HG02763 (cell line): ENCODE measurements at regions not wholly inside any gene's neighbourhood (a gene's known extent, or its start where the extent isn't known, plus 50 kb on each side); places are given as distances from the start of the nearest gene placed in this dataset.
"Not testable (repeated sequence)": the region's sequence is repeated elsewhere in the genome, so short reads cannot be mapped to it uniquely, and the experiment has no call there.

ENCODE experiments used
- ATAC-seq: cut with Tn5 transposase; IDR thresholded peaks from one replicate; pipeline ENCODE4 v1.9.1; 2021; ENCODE audit warnings: mild to moderate bottlenecking, moderate library complexity; ENCODE audit not compliant: unreplicated experiment

- ATAC-seq: no peak
These were observed 128.2 kb downstream of the TEX36 start for GRCh38 chr10:125554753-125555152.

- ATAC-seq: no peak
These were observed 128.8 kb downstream of the TEX36 start for GRCh38 chr10:125554016-125554703.

GRCh38 chr10:125553091-125553490 lies 129.9 kb downstream of the TEX36 start:
- ATAC-seq: no peak

GRCh38 chr10:125551247-125551646 lies 131.7 kb downstream of the TEX36 start:
- no peak for ATAC-seq

- ATAC-seq: no peak
These were observed 132.6 kb downstream of the TEX36 start for GRCh38 chr10:125550362-125550761.

- ATAC-seq: no peak
These were observed 133.3 kb downstream of the TEX36 start for GRCh38 chr10:125549653-125550052.

GRCh38 chr10:125548878-125549277 lies 134.1 kb downstream of the TEX36 start:
- ATAC-seq: no peak

GRCh38 chr10:125548356-125548755 lies 134.6 kb downstream of the TEX36 start:
- no peak for ATAC-seq

- no peak for ATAC-seq
These were observed 135.8 kb downstream of the TEX36 start for GRCh38 chr10:125547010-125547650.

- ATAC-seq: no peak
These were observed 139.2 kb downstream of the TEX36 start for GRCh38 chr10:125543796-125544195.

- ATAC-seq: no peak
These were observed 143.8 kb downstream of the TEX36 start for GRCh38 chr10:125538947-125539731.

GRCh38 chr10:125536236-125536635 lies 146.7 kb downstream of the TEX36 start:
- ATAC-seq: no peak

- ATAC-seq: no peak
These were observed 147.4 kb downstream of the TEX36 start for GRCh38 chr10:125535559-125535958.

- no peak for ATAC-seq
These were observed 148.4 kb downstream of the TEX36 start for GRCh38 chr10:125534515-125534914.

- ATAC-seq: no peak
These were observed 149.1 kb downstream of the TEX36 start for GRCh38 chr10:125533866-125534265.

GRCh38 chr10:125531465-125531864 lies 151.5 kb downstream of the TEX36 start:
- no peak for ATAC-seq

GRCh38 chr10:125523347-125523746 lies 159.6 kb downstream of the TEX36 start:
- ATAC-seq: no peak

- peak; percentile 47 for ATAC-seq
These were observed 161.0 kb downstream of the TEX36 start for GRCh38 chr10:125521721-125522680.

GRCh38 chr10:125520968-125521367 lies 162.0 kb downstream of the TEX36 start:
- no peak for ATAC-seq

GRCh38 chr10:125518397-125518796 lies 164.6 kb downstream of the TEX36 start:
- ATAC-seq: not testable (repeated sequence)

GRCh38 chr10:125515571-125515970 lies 167.4 kb downstream of the TEX36 start:
- ATAC-seq: no peak
